Loucy (cell line): ENCODE measurements at regions not wholly inside any gene's neighbourhood (a gene's known extent, or its start where the extent isn't known, plus 50 kb on each side); places are given as distances from the start of the nearest gene placed in this dataset.

Experiments
- CTCF ChIP-seq: fragments of 200-600 bp; sonication (generic); conservative IDR thresholded peaks from 2 replicates; pipeline ENCODE4 v1.5.1; 2014; ENCODE audit warnings: mild to moderate bottlenecking, antibody characterized with exemption, low read length
- EZH2phosphoT487 ChIP-seq: fragments of 200-600 bp; IDR thresholded peaks from 2 replicates; pipeline ENCODE4 v1.6.1; 2018; ENCODE audit warnings: antibody characterized with exemption, mild to moderate bottlenecking, moderate library complexity, borderline replicate concordance

GRCh38 chr3:109784852-109785631 lies 447.7 kb upstream of the DPPA4 start:
- no peak for TF ChIP-seq CTCF
- no peak for TF ChIP-seq EZH2phosphoT487
